ENCODE measurements at regions not wholly inside any gene's neighbourhood (a gene's known extent, or its start where the extent isn't known, plus 50 kb on each side); places are given as distances from the start of the nearest gene placed in this dataset.
A peak's percentile ranks its signal among the peaks of the same experiment; 100 is the strongest.
"Not testable (repeated sequence)": the region's sequence is repeated elsewhere in the genome, so short reads cannot be mapped to it uniquely, and the experiment has no call there.

- DNase-seq (ENCODE audit: low spot score), result no peak
Measured at GRCh38 chr12:14213542-14213941, 151.9 kb upstream of the ATF7IP start.

- no peak for DNase-seq (ENCODE audit: low spot score)
Measured at GRCh38 chr12:14214495-14214894, 151.0 kb upstream of the ATF7IP start.

GRCh38 chr12:14215949-14216348 is 149.5 kb upstream of the ATF7IP start:
- not testable (repeated sequence) for DNase-seq (ENCODE audit: low spot score)

- DNase-seq (ENCODE audit: low spot score), result peak; percentile 17
Measured at GRCh38 chr12:14216405-14217294, 148.8 kb upstream of the ATF7IP start.

- DNase-seq (ENCODE audit: low spot score), result no peak
Measured at GRCh38 chr12:14219156-14219555, 146.3 kb upstream of the ATF7IP start.

GRCh38 chr12:14219670-14220069 is 145.8 kb upstream of the ATF7IP start:
- DNase-seq (ENCODE audit: low spot score), result not testable (repeated sequence)

- no peak for DNase-seq (ENCODE audit: low spot score)
Measured at GRCh38 chr12:14225064-14225463, 140.4 kb upstream of the ATF7IP start.

- DNase-seq (ENCODE audit: low spot score), result not testable (repeated sequence)
Measured at GRCh38 chr12:14235176-14235575, 130.3 kb upstream of the ATF7IP start.

- DNase-seq (ENCODE audit: low spot score), result not testable (repeated sequence)
Measured at GRCh38 chr12:14236641-14237040, 128.8 kb upstream of the ATF7IP start.

GRCh38 chr12:14238221-14238792 is 127.2 kb upstream of the ATF7IP start:
- no peak for DNase-seq (ENCODE audit: low spot score)

GRCh38 chr12:14239350-14239934 is 126.0 kb upstream of the ATF7IP start:
- DNase-seq (ENCODE audit: low spot score), result peak; percentile 59

GRCh38 chr12:14239935-14240872 is 125.3 kb upstream of the ATF7IP start:
- no peak for DNase-seq (ENCODE audit: low spot score)

- DNase-seq (ENCODE audit: low spot score), result no peak
Measured at GRCh38 chr12:14240873-14241220, 124.6 kb upstream of the ATF7IP start.

- DNase-seq (ENCODE audit: low spot score), result not testable (repeated sequence)
Measured at GRCh38 chr12:14242825-14243224, 122.7 kb upstream of the ATF7IP start.

- no peak for DNase-seq (ENCODE audit: low spot score)
Measured at GRCh38 chr12:14243941-14244340, 121.5 kb upstream of the ATF7IP start.

- DNase-seq (ENCODE audit: low spot score), result no peak
Measured at GRCh38 chr12:14244876-14245669, 120.4 kb upstream of the ATF7IP start.

- DNase-seq (ENCODE audit: low spot score), result no peak
Measured at GRCh38 chr12:14247166-14247565, 118.3 kb upstream of the ATF7IP start.

GRCh38 chr12:14249368-14249767 is 116.1 kb upstream of the ATF7IP start:
- no peak for DNase-seq (ENCODE audit: low spot score)

GRCh38 chr12:14252697-14253096 is 112.8 kb upstream of the ATF7IP start:
- no peak for DNase-seq (ENCODE audit: low spot score)

GRCh38 chr12:14253496-14253895 is 112.0 kb upstream of the ATF7IP start:
- no peak for DNase-seq (ENCODE audit: low spot score)

GRCh38 chr12:14254781-14255180 is 110.7 kb upstream of the ATF7IP start:
- no peak for DNase-seq (ENCODE audit: low spot score)
